ENCODE measurements at regions not wholly inside any gene's neighbourhood (a gene's known extent, or its start where the extent isn't known, plus 50 kb on each side); places are given as distances from the start of the nearest gene placed in this dataset.

GRCh38 chr20:53712212-53712977 lies 118.8 kb upstream of the ZNF217 start:
- DNase-seq, result no peak

- DNase-seq, result no peak
These were observed 117.9 kb upstream of the ZNF217 start for GRCh38 chr20:53711333-53712211.

- DNase-seq, result no peak
These were observed 114.7 kb upstream of the ZNF217 start for GRCh38 chr20:53708129-53708968.

- no peak for DNase-seq
These were observed 113.9 kb upstream of the ZNF217 start for GRCh38 chr20:53707371-53708055.

GRCh38 chr20:53706466-53707370 lies 113.1 kb upstream of the ZNF217 start:
- no peak for DNase-seq

- no peak for DNase-seq
These were observed 112.4 kb upstream of the ZNF217 start for GRCh38 chr20:53706008-53706465.

GRCh38 chr20:53702617-53703016 lies 109.0 kb upstream of the ZNF217 start:
- DNase-seq, result no peak

GRCh38 chr20:53699906-53700305 lies 106.3 kb upstream of the ZNF217 start:
- no peak for DNase-seq

GRCh38 chr20:53699085-53699674 lies 105.5 kb upstream of the ZNF217 start:
- DNase-seq, result no peak

- DNase-seq, result no peak
These were observed 104.8 kb upstream of the ZNF217 start for GRCh38 chr20:53698371-53698978.

GRCh38 chr20:53695797-53696527 lies 102.3 kb upstream of the ZNF217 start:
- DNase-seq, result no peak

- no peak for DNase-seq
These were observed 99.7 kb upstream of the ZNF217 start for GRCh38 chr20:53693262-53693871.

GRCh38 chr20:53692465-53693067 lies 98.9 kb upstream of the ZNF217 start:
- DNase-seq, result no peak

- DNase-seq, result no peak
These were observed 98.2 kb upstream of the ZNF217 start for GRCh38 chr20:53691811-53692192.

- DNase-seq, result no peak
These were observed 97.6 kb upstream of the ZNF217 start for GRCh38 chr20:53691060-53691810.

GRCh38 chr20:53688085-53688484 lies 94.4 kb upstream of the ZNF217 start:
- DNase-seq, result no peak

GRCh38 chr20:53685070-53685595 lies 91.5 kb upstream of the ZNF217 start:
- no peak for DNase-seq

- no peak for DNase-seq
These were observed 89.9 kb upstream of the ZNF217 start for GRCh38 chr20:53683506-53683905.

Measured in activated CD4-positive, alpha-beta T cell treated with anti-CD3 and anti-CD28 coated beads, Interleukin-2, amount 50 U/mL, for 1 hour (primary cell).